ENCODE measurements at regions not wholly inside any gene's neighbourhood (a gene's known extent, or its start where the extent isn't known, plus 50 kb on each side); places are given as distances from the start of the nearest gene placed in this dataset.

GRCh38 chr1:96474985-96475743 is 246.4 kb upstream of the PTBP2 start:
- Histone ChIP-seq H3K4me3 (no peak overlapping the region), H3K27ac (ENCODE audit: extremely low read depth, low read depth, low read length) (no peak overlapping the region), H3K9me1 (ENCODE audit: control insufficient read depth, insufficient read depth, low read length) (no peaks in the 10 kb centered on the region), H3K4me2 (ENCODE audit: insufficient read depth, low read length) (no peak overlapping the region), H3K9me3 (replicated peaks; ENCODE audit: control insufficient read depth, insufficient read depth, low read depth, low read length) (no peaks in the 10 kb centered on the region), H2AFZ (ENCODE audit: low read depth, low read length) (no peak overlapping the region), H4K20me1 (replicated peaks; ENCODE audit: control insufficient read depth, insufficient read depth, low read length) (no peaks in the 10 kb centered on the region), H3K36me3 (ENCODE audit: control insufficient read depth, insufficient read depth, low read length) (no peaks in the 10 kb centered on the region), H3K27me3 (ENCODE audit: control insufficient read depth in 2 of 2, insufficient read depth in 2 of 2, low read length in 2 of 2) (no peaks in the 10 kb centered on the region), H3K9ac (ENCODE audit: insufficient read depth in 1 of 2, low read depth in 2 of 2, low read length in 2 of 2) (no peak overlapping the region), H3K4me1 (replicated peaks in 1 of 2; ENCODE audit: control insufficient read depth in 2 of 2, insufficient read depth in 2 of 2, low read length in 2 of 2) (no peaks in the 10 kb centered on the region), H3K79me2 (ENCODE audit: control insufficient read depth, insufficient read depth, low read length) (no peaks in the 10 kb centered on the region)
- TF ChIP-seq SAFB2 (IDR thresholded peaks at IDR 0.05; ENCODE audit: borderline replicate concordance, low read depth, low read length, severe bottlenecking) = no peak
- TF ChIP-seq FOXM1 (IDR thresholded peaks at IDR 0.05; ENCODE audit: low read depth) = no peak
- TF ChIP-seq FOXM1 (CRISPR knock-in tag; IDR thresholded peaks at IDR 0.05; ENCODE audit: low read depth) = no peak
- TF ChIP-seq ZKSCAN1 (IDR thresholded peaks at IDR 0.05; ENCODE audit: low read depth, low read length) = no peak
- TF ChIP-seq CUX1 (CRISPR knock-in tag; IDR thresholded peaks at IDR 0.05) = no peak
- no peak for TF ChIP-seq CREB3L1 (IDR thresholded peaks at IDR 0.05; ENCODE audit: borderline replicate concordance, low read depth)
- TF ChIP-seq ZNF75A (CRISPR knock-in tag; IDR thresholded peaks at IDR 0.05) = no peak
- no peak for TF ChIP-seq RBM39 (optimal IDR thresholded peaks at IDR 0.05; ENCODE audit: low read depth, low read length)
- TF ChIP-seq ZNF239 (CRISPR knock-in tag; IDR thresholded peaks at IDR 0.05) = no peak
- DNase-seq (ENCODE audit: extremely low read depth in 1 of 4, low spot score in 3 of 4) (no peak), FAIRE-seq (no peak), ATAC-seq (no peak)
- no TSS peak for BruUV-seq (replicated peaks)
- intact Hi-C loops (cut with micrococcal nuclease) (no loop called here), in situ Hi-C loops (cut with MboI) (no loop called here)
- CTCF ChIA-PET (ENCODE audit: low intra/inter-chr PET ratio) = no interaction called here
- 0% methylated on average over 7 of the region's 7 CpGs for WGBS (ENCODE audit: insufficient coverage, low coverage, missing lambda C conversion rate)
- POLR2A ChIA-PET = no interaction called here
